Adrenal gland (tissue), 9 donors: ENCODE measurements at regions not wholly inside any gene's neighbourhood (a gene's known extent, or its start where the extent isn't known, plus 50 kb on each side); places are given as distances from the start of the nearest gene placed in this dataset.

Experiments used
- DNase-seq, 7 donors: peaks; one replicate each; pipeline ENCODE4 v3.0.0-alpha.2; 2019 to 2020
- H3K27ac ChIP-seq, 5 donors: fragments of 200-600 bp; sonication (generic) in 4 of 5; 1 replicate in 3 of 5; 2 replicates in 2 of 5; pipeline versions ENCODE4 v1.5.1 to v1.8.0; 2016 to 2020; ENCODE audit warnings: mild to moderate bottlenecking in 1 of 5
- H3K27me3 ChIP-seq: fragments of 200-600 bp; 2 replicates; pipeline ENCODE4 v1.8.0; 2021
- H3K36me3 ChIP-seq, 2 donors: fragments of 200-600 bp; replicated peaks in 1 of 2; 1 replicate in 1 of 2; 2 replicates in 1 of 2; pipeline versions ENCODE4 v1.5.1 to v1.8.0; 2018 to 2022
- H3K4me1 ChIP-seq, 2 donors: fragments of 200-600 bp; replicated peaks in 1 of 2; 1 replicate in 1 of 2; 2 replicates in 1 of 2; pipeline versions ENCODE4 v1.5.1 to v1.8.0; 2018 to 2021
- H3K4me3 ChIP-seq, 4 donors: fragments of 200-600 bp; sonication (generic) in 3 of 4; one replicate each; pipeline ENCODE4 v1.5.1; 2016 to 2018
- H3K9me3 ChIP-seq, 3 donors: fragments of 200-600 bp; sonication (generic) in 1 of 3; replicated peaks in 1 of 3; 1 replicate in 2 of 3; 2 replicates in 1 of 3; pipeline versions ENCODE4 v1.5.1 to v1.8.0; 2016 to 2021
- POLR2A ChIP-seq, 2 donors: fragments of 450-650 bp; IDR thresholded peaks; one replicate each; pipeline ENCODE4 v1.6.1; 2017; ENCODE audit warnings: antibody characterized with exemption in 2 of 2, mild to moderate bottlenecking in 2 of 2, moderate library complexity in 1 of 2
- whole genome bisulfite sequencing, 4 donors: extraction: QIAGEN DNeasy Blood & Tissue Kit in 2 of 4; methylation state at CpG; one replicate each; pipeline versions ENCODE4 v1.1.5 to v1.1.7; 2013 to 2017; 5-methylcytosine and 5-hydroxymethylcytosine counted together
- intact Hi-C, 2 donors: fragments of 100-400 bp; cut with DNase I; formaldehyde crosslinking; loops; one replicate each; pipeline versions ENCODE4 v1.14.1 to v1.15.0; 2022 to 2023
- TF ChIP-seq, protein P1 (sequence below), 6 experiments: fragments of 450-650 bp in 4 of 6; fragments of 200-600 bp in 2 of 6; sonication (generic) in 1 of 6; IDR thresholded peaks; 1 replicate in 5 of 6; 2 replicates in 1 of 6; pipeline versions ENCODE4 v1.5.1 to v1.8.0; 2016 to 2021; ENCODE audit warnings: antibody characterized with exemption in 6 of 6, mild to moderate bottlenecking in 2 of 6, moderate library complexity in 1 of 6
- donor health status: healthy with polysubstance abuse.
- donor health status: Bipolar disorder and iron deficiency.
- donor health status: DM: yes; HTN: yes; CAD: no.
- donor health status: DM: no; HTN: no; CAD: no.
- donor health status: DM: no; HTN: no; CAD: no.

DNA sequence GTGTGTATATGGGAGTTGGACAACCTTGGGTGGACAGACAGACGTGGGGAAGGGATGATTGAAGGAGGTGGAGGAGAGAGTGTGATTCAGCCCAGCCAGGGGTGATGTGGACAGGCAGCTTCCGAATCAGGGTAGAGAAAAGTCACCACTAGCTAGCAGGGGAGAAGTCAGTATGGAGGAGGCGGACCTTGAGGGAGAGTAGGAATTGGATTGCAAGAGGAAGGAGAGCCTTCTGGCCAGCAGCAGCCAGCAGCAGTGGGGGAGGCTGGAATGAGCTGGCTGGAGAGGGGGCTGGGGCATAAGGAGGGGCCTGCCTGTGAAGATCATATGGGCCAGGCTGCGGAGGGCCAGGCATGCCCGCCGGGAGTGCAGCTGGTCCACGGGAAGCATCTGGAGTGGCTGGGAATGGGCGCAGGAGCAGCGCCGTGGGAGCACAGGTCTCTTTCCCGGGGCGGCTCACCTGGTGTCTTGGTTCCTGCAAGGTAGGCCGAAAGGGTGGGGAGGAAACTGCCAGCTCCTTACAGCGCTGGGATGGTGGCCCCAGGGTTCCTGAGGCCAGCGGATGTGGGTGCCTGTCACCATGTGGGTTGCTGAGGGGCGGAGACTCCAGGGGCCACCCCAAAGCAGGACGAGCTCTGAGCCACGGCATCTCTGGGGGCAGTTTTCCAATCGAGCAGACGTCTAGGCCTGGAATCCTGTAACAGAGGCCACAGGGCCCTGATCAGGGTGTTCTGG is 235.3 kb downstream of the SEC14L1 start:
- intact Hi-C loops: no loop called here
- H3K4me1 ChIP-seq: peaks cover 69 to 86% of the 10 kb centered on the region in 2 donors
- no peaks in the 10 kb centered on the region for H3K27me3 ChIP-seq
- H3K27ac ChIP-seq: peak overlapping the region; percentile 42 to 99 (median 96)
- no peaks in the 10 kb centered on the region for H3K36me3 ChIP-seq
- TF ChIP-seq, protein P1, sequence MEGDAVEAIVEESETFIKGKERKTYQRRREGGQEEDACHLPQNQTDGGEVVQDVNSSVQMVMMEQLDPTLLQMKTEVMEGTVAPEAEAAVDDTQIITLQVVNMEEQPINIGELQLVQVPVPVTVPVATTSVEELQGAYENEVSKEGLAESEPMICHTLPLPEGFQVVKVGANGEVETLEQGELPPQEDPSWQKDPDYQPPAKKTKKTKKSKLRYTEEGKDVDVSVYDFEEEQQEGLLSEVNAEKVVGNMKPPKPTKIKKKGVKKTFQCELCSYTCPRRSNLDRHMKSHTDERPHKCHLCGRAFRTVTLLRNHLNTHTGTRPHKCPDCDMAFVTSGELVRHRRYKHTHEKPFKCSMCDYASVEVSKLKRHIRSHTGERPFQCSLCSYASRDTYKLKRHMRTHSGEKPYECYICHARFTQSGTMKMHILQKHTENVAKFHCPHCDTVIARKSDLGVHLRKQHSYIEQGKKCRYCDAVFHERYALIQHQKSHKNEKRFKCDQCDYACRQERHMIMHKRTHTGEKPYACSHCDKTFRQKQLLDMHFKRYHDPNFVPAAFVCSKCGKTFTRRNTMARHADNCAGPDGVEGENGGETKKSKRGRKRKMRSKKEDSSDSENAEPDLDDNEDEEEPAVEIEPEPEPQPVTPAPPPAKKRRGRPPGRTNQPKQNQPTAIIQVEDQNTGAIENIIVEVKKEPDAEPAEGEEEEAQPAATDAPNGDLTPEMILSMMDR (IDR thresholded peaks at IDR 0.05): no peak
- peak in 1 of 2 donors; percentile 32 for TF ChIP-seq POLR2A (IDR thresholded peaks at IDR 0.05)
- WGBS, 4 donors: 45 to 63% (median 52%) methylated on average over 13 to 20 of the region's 20 CpGs
- H3K4me3 ChIP-seq: peak overlapping the region in 1 of 4 donors; percentile 5
- no peaks in the 10 kb centered on the region for H3K9me3 ChIP-seq
- peak in 5 of 7 donors; percentile 37 to 61 (median 54) for DNase-seq

DNA sequence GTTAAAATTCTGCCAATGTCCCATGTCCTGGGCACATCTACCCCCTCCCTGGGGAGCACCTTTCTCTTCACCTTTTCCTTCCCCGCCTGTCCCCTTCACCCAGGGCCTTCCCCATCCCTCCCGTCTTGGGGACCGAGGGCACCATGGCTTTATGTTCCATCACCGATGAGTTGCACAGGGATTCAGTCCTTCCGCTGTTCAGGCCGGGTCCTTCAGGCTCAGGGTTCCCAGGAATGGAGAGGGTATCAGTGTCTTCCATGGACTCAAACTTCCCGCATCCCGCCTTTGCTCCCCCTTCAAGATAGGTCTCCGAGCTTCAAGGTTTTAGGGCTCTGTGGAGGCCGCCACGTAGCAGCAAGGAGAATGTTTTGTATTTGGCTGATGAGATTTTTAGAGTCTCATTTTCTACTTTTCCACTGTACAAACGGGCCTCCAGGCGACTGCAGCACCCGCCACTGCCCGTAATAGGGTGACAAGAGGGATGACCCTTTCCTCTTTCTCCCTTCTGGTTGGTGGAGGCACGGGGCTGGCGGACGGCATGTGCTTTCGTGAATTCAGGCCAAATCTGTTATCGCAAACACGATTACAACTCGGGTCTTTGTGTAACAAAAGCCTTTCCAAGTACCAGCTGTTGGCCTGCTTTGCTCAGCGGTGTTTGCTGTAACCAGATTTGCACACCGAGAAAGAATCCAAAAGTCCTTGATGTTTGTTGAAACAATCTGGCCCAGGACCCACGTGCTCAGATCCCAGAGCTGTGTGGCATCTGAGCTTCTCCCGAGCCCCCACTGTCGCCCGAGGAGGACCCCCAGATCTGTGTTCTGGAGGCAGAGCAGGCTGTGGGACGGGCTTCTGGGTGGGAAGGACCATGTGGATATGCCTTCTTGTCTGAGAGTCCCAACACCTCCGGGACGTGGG is 236.3 kb downstream of the SEC14L1 start:
- TF ChIP-seq, protein P1 (IDR thresholded peaks at IDR 0.05): no peak
- peak in 1 of 2 donors; percentile 84 for TF ChIP-seq POLR2A (IDR thresholded peaks at IDR 0.05)
- H3K4me3 ChIP-seq: no peak overlapping the region
- no peaks in the 10 kb centered on the region for H3K9me3 ChIP-seq
- WGBS, 4 donors: 33 to 51% (median 43%) methylated on average over 19 to 31 of the region's 31 CpGs
- H3K27me3 ChIP-seq: no peaks in the 10 kb centered on the region
- peak; percentile 76 to 93 (median 92) for DNase-seq
- H3K4me1 ChIP-seq: peaks cover 74 to 86% of the 10 kb centered on the region in 2 donors
- H3K36me3 ChIP-seq: no peaks in the 10 kb centered on the region
- peak overlapping the region; percentile 42 to 99 (median 96) for H3K27ac ChIP-seq
- intact Hi-C loops: no loop called here

DNA sequence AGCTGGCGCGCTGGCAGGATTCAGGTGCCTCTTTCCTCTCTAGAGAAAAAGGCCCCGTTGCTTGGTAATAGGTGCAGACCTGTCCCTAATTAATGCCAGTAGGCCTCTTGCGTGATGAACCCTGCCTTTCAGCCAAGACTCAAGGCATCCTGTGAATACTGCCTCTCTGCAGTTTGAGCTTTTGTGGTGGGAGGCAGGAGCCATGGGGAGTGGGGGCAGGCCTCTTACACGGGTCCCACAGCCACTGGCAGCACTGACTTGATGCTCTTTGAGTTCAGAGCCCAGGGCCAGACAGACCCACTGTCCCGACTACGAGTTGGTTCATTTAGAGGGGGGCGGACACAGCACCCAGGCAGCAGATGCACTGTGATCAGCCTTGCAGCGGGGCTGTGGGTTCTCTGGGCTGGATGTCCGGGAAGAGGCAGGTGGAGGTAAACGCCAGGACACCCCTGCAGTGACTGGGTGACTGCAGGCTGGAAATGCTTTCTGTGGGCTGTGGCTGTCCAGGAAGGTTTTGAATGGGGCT is 237.0 kb downstream of the SEC14L1 start:
- WGBS, 4 donors: 58 to 76% (median 72%) methylated on average over 4 to 11 of the region's 11 CpGs
- peak in 2 of 7 donors; percentile 23 to 56 for DNase-seq
- Histone ChIP-seq H3K27me3 (no peaks in the 10 kb centered on the region), H3K4me3 (no peak overlapping the region), H3K27ac (peak overlapping the region; percentile 42 to 99 (median 96)), H3K36me3 (no peaks in the 10 kb centered on the region), H3K4me1 (peaks cover 74 to 86% of the 10 kb centered on the region in 2 donors), H3K9me3 (no peaks in the 10 kb centered on the region)
- intact Hi-C loops: no loop called here
- no peak for TF ChIP-seq POLR2A (IDR thresholded peaks at IDR 0.05)
- TF ChIP-seq, protein P1 (IDR thresholded peaks at IDR 0.05): no peak
